Glomerular visceral epithelial cell (primary cell): ENCODE measurements at regions not wholly inside any gene's neighbourhood (a gene's known extent, or its start where the extent isn't known, plus 50 kb on each side); places are given as distances from the start of the nearest gene placed in this dataset.

ENCODE experiments used
- DNase-seq: peaks from one replicate; pipeline ENCODE4 v3.0.0-alpha.2; 2016; ENCODE audit errors: extremely low spot score

- DNase-seq = no peak
These were observed 84.8 kb upstream of the PHF14 start for GRCh38 chr7:10888861-10889260.

- peak; percentile 55 for DNase-seq
These were observed 84.3 kb upstream of the PHF14 start for GRCh38 chr7:10889266-10889898.

GRCh38 chr7:10908600-10908999 is 65.1 kb upstream of the PHF14 start:
- DNase-seq = no peak

GRCh38 chr7:10910447-10910846 is 63.2 kb upstream of the PHF14 start:
- no peak for DNase-seq

DNA sequence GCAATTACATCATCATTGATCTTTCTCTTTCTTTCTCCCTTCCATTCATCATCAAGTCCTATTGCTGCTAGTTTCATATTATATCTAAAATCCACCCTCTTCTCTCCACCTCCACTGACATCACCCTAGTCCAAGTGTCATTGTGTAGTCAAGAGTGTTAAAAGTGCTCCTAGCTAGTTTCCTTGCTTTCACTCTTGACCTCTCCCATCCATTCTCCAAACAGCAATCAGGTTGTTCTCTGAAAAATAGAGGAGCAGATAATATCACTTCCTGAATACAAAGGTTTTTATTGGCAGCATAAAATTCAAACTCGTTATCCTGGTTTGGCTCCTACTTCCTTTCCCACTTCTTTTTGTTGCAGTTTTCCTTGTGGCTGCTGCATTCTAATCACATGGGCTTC is 61.6 kb upstream of the PHF14 start:
- DNase-seq = no peak

DNA sequence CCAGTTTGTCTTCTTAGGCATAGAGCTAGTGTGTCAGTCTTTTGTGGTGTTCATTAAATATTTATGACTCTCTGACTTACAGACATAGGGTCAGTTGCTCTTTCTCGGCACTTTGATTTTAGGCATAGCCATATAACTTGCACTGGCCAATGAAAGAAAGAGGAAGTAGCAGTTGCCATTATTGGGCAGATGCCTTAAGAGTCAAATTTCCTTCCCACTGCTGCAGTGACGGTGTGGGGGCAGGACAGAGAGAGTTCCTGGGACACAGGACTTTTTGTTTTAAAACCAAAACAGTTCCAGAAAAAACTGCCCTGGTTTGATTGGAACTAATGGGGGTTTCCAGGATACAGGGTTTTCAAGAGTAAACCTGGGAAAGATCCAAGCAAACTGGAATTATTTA is 60.2 kb upstream of the PHF14 start:
- DNase-seq = no peak

DNA sequence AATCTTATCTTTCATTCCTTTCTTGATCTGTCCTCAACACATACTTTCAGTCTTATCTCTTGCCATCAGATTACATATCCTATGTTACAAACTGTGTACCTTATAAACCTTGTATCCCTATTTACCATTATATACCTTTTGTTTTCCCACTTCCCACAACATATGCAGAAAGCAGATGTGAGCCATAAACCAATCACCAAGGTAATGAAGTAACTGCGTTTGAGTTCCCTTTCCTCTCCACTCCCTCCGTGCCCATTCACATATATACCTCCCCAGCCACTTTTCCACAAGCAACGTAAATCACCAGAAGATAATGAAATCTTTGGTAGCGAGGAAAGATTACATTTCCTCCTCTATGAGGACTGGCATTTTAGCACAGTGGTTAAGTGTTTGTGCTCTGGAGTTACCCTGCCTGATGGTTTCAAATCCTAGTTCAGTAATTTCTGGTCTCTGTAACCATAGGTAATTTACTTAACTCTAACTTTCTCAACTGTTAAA is 55.5 kb upstream of the PHF14 start:
- DNase-seq = no peak

DNA sequence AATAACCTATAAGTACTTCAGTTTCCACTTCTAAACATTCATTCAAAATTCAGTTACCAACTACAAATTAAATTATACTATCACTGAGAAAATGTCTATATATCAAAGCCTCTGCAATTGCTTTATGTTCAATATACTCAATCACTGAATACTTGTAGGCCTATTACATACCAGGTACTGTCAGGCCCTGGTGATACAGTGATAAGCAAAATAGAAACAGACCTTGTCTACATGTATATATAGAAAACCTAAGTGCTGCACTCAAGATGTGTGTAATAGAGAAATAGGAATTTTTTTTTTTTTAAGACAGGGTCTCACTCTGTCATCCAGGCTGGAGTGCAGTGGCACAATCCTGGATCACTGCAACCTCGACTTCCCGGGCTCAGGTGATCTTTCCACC is 53.7 kb upstream of the PHF14 start:
- DNase-seq = no peak
